K562 (cell line): ENCODE measurements at regions not wholly inside any gene's neighbourhood (a gene's known extent, or its start where the extent isn't known, plus 50 kb on each side); places are given as distances from the start of the nearest gene placed in this dataset.

Experiments used
- ATAC-seq: fragments of 200-7000 bp; cut with Tn5 transposase; 3 replicates; pipeline ENCODE4 v1.9.1; 2020; ENCODE audit warnings: moderate library complexity
- BruUV-seq: library from RNA; stranded (reverse); fragments of 400-500 nt; replicated peaks from 2 replicates; lab custom pipeline; 2021; lab: Mats Ljungman, UMichigan
- CTCF ChIA-PET: fragments of 300-600 bp; formaldehyde crosslinking; extraction: SDS; loops from one replicate; lab custom pipeline; 2021; ENCODE audit warnings: low intra/inter-chr PET ratio; lab: Yijun Ruan, JAX
- POLR2A ChIA-PET: fragments of 300-600, 350-650 bp; sonication (Branson Sonifier 250); formaldehyde crosslinking; extraction: SDS; loops from one replicate; lab custom pipeline; 2021; ENCODE audit warnings: antibody characterized with exemption, inconsistent platforms; lab: Yijun Ruan, JAX
- DNase-seq, 4 experiments: peaks; one replicate each; pipeline versions ENCODE4 v3.0.0 to v3.0.0-alpha.2; 2011 to 2018; ENCODE audit warnings: low spot score in 3 of 4, mixed read lengths in 3 of 4; ENCODE audit errors: extremely low read depth in 1 of 4
- FAIRE-seq: peaks from 2 replicates; lab custom pipeline; 2011; peaks lifted over from hg19 to GRCh38; lab: Jason Lieb, UNC
- H2AFZ ChIP-seq: 2 replicates; pipeline ENCODE4 v1.6.0; 2011; ENCODE audit warnings: low read depth, low read length, control low read depth, inconsistent platforms
- H3K27ac ChIP-seq: fragments of 200-600 bp; 3 replicates; pipeline ENCODE4 v1.8.0; 2011; ENCODE audit warnings: low read depth, mild to moderate bottlenecking, control low read depth, inconsistent platforms, low read length, moderate library complexity, mixed read lengths; ENCODE audit errors: extremely low read depth
- H3K27me3 ChIP-seq, 2 experiments: fragments of 300-600 bp in 1 of 2; 2 replicates in 1 of 2; 3 replicates in 1 of 2; pipeline versions ENCODE4 v1.6.0 to v1.8.0; 2011; ENCODE audit warnings: inconsistent platforms in 2 of 2, low read length in 2 of 2, mild to moderate bottlenecking in 1 of 2, mixed read lengths in 1 of 2, moderate library complexity in 1 of 2; ENCODE audit not compliant: control insufficient read depth in 2 of 2, insufficient read depth in 2 of 2
- H3K36me3 ChIP-seq: fragments of 300-600 bp; 3 replicates; pipeline ENCODE4 v1.8.0; 2011; ENCODE audit warnings: mild to moderate bottlenecking, low read length, inconsistent platforms; ENCODE audit not compliant: control insufficient read depth, insufficient read depth
- H3K4me1 ChIP-seq, 2 experiments: fragments of 200-600 bp in 1 of 2; replicated peaks in 1 of 2; 2 replicates in 1 of 2; 3 replicates in 1 of 2; pipeline versions ENCODE4 v1.5.1 to v1.8.0; 2011; ENCODE audit warnings: inconsistent platforms in 2 of 2, low read length in 2 of 2, mild to moderate bottlenecking in 1 of 2, mixed read lengths in 1 of 2, moderate library complexity in 1 of 2; ENCODE audit not compliant: control insufficient read depth in 2 of 2, insufficient read depth in 2 of 2
- H3K4me2 ChIP-seq: 2 replicates; pipeline ENCODE4 v1.6.1; 2011; ENCODE audit warnings: low read length, control low read depth, inconsistent platforms, mixed read lengths; ENCODE audit not compliant: insufficient read depth
- H3K4me3 ChIP-seq: fragments of 200-600 bp; sonication (generic), shearing (Covaris generic); 2 replicates; pipeline ENCODE4 v1.5.1; 2016; ENCODE audit warnings: control low read depth, inconsistent platforms
- H3K79me2 ChIP-seq: fragments of 200-600 bp; 3 replicates; pipeline ENCODE4 v1.8.0; 2011; ENCODE audit warnings: low read length, inconsistent platforms; ENCODE audit not compliant: control insufficient read depth, insufficient read depth
- H3K9ac ChIP-seq, 2 experiments: 2 replicates each; pipeline versions ENCODE4 v1.6.0 to v1.6.1; 2011; ENCODE audit warnings: low read depth in 2 of 2, low read length in 2 of 2, control low read depth in 1 of 2, inconsistent platforms in 1 of 2, mild to moderate bottlenecking in 1 of 2, mixed read lengths in 1 of 2; ENCODE audit not compliant: insufficient read depth in 1 of 2
- H3K9me1 ChIP-seq: one replicate; pipeline ENCODE4 v1.6.0; 2011; ENCODE audit warnings: inconsistent platforms, mild to moderate bottlenecking, low read length, moderate library complexity; ENCODE audit not compliant: control insufficient read depth, insufficient read depth
- H3K9me3 ChIP-seq: replicated peaks from 2 replicates; pipeline ENCODE4 v1.5.1; 2011; ENCODE audit warnings: low read depth, low read length, inconsistent platforms; ENCODE audit not compliant: control insufficient read depth, insufficient read depth
- H4K20me1 ChIP-seq: replicated peaks from 2 replicates; pipeline ENCODE4 v1.6.1; 2011; ENCODE audit warnings: low read length, inconsistent platforms, mixed read lengths; ENCODE audit not compliant: control insufficient read depth, insufficient read depth
- BCOR ChIP-seq: fragments of 450-650 bp; IDR thresholded peaks from 2 replicates; pipeline ENCODE4 v1.6.1; 2016
- BRF2 ChIP-seq: IDR thresholded peaks from 3 replicates; pipeline ENCODE4 v1.6.1; 2011; ENCODE audit warnings: borderline replicate concordance, mild to moderate bottlenecking; ENCODE audit not compliant: insufficient read length, insufficient read depth
- CEBPG ChIP-seq, 3 experiments: fragments of 200-800 bp in 1 of 3; sonication (Bioruptor generic) in 1 of 3; sonication (generic) in 1 of 3; formaldehyde crosslinking in 1 of 3; IDR thresholded peaks in 2 of 3; conservative IDR thresholded peaks in 1 of 3; 2 replicates each; pipeline versions ENCODE4 v1.6.1 to v1.8.0; 2016 to 2022; ENCODE audit warnings: missing compliant biosample characterization in 2 of 3, missing genetic modification characterization in 2 of 3, mild to moderate bottlenecking in 1 of 3, missing genetic modification reagents in 1 of 3
- E2F4 ChIP-seq: sonication (generic); formaldehyde crosslinking; IDR thresholded peaks from 2 replicates; pipeline ENCODE4 v1.8.0; 2022; ENCODE audit warnings: mild to moderate bottlenecking, low read depth, missing genetic modification reagents
- GTF2A2 ChIP-seq: IDR thresholded peaks from 2 replicates; pipeline ENCODE4 v1.6.1; 2016; ENCODE audit warnings: mild to moderate bottlenecking, missing genetic modification characterization, missing compliant biosample characterization
- ID3 ChIP-seq, 2 experiments: fragments of 250-450 bp in 1 of 2; fragments of 450-650 bp in 1 of 2; sonication (Bioruptor Pico) in 1 of 2; IDR thresholded peaks; 2 replicates each; pipeline versions ENCODE4 v1.6.1 to v1.8.0; 2016 to 2021; ENCODE audit warnings: mild to moderate bottlenecking in 2 of 2, moderate library complexity in 2 of 2, missing compliant biosample characterization in 1 of 2, missing genetic modification characterization in 1 of 2
- JUND ChIP-seq, 2 experiments: IDR thresholded peaks; 2 replicates in 1 of 2; 3 replicates in 1 of 2; pipeline ENCODE4 v1.6.1; 2011; ENCODE audit warnings: borderline replicate concordance in 2 of 2, low read depth in 2 of 2, low read length in 2 of 2, improper control_type of control experiment in 1 of 2, missing biosample characterization in 1 of 2, missing genetic modification characterization in 1 of 2, missing genetic modification reagents in 1 of 2
- TAF15 ChIP-seq: fragments of 200-400 bp; formaldehyde crosslinking; IDR thresholded peaks from 2 replicates; pipeline ENCODE4 v1.6.1; 2017; ENCODE audit warnings: mild to moderate bottlenecking, low read depth, low read length, moderate library complexity
- USF2 ChIP-seq: sonication (generic); formaldehyde crosslinking; IDR thresholded peaks from 2 replicates; pipeline ENCODE4 v1.5.0; 2020; ENCODE audit warnings: missing genetic modification reagents
- WGBS: fragments of 100-300 bp; shearing (Covaris generic); methylation state at CpG from one replicate; pipeline ENCODE4 v1.1.6; 2016; ENCODE audit warnings: low coverage, mixed read lengths; ENCODE audit not compliant: insufficient coverage; ENCODE audit errors: missing lambda C conversion rate; 5-methylcytosine and 5-hydroxymethylcytosine counted together
- in situ Hi-C: fragments of 300-500 bp; cut with MboI; formaldehyde crosslinking; loops from 4 replicates; pipeline ENCODE4 v1.15.0; 2018; ENCODE audit warnings: inconsistent platforms, mixed read lengths
- intact Hi-C: fragments of 100-400 bp; cut with micrococcal nuclease; formaldehyde crosslinking; loops from 2 replicates; pipeline ENCODE4 v1.14.2; 2022

GRCh38 chr15:46174122-46174521, 539.3 kb downstream of the SQOR start:
- H4K20me1 ChIP-seq, result no peaks in the 10 kb centered on the region
- in situ Hi-C loops (no loop called here), intact Hi-C loops (no loop called here)
- no peaks in the 10 kb centered on the region for H3K4me1 ChIP-seq
- H3K9ac ChIP-seq, result no peak overlapping the region
- ATAC-seq (no peak), FAIRE-seq (no peak), DNase-seq (no peak)
- TF ChIP-seq JUND (IDR thresholded peaks at IDR 0.05; ENCODE audit: borderline replicate concordance, low read depth, low read length) (no peak), JUND (tag; IDR thresholded peaks at IDR 0.05; ENCODE audit: borderline replicate concordance, low read depth, low read length) (no peak), GTF2A2 (tag) (no peak), ID3 (CRISPR knock-in tag; IDR thresholded peaks at IDR 0.05) (no peak), ID3 (tag; IDR thresholded peaks at IDR 0.05) (no peak), TAF15 (no peak), CEBPG (CRISPR knock-in tag; IDR thresholded peaks at IDR 0.05) (no peak), CEBPG (tag; conservative IDR thresholded peaks at IDR 0.05 in 1 of 2, IDR thresholded peaks at IDR 0.05 in 1 of 2) (peak in 1 of 2 experiments; percentile 63; a peak in 2 of 4 replicates), BCOR (no peak), USF2 (CRISPR knock-in tag) (no peak), BRF2 (no peak), E2F4 (CRISPR knock-in tag) (no peak)
- no peak overlapping the region for H3K4me2 ChIP-seq
- H3K27ac ChIP-seq, result no peak overlapping the region
- H3K27me3 ChIP-seq, result no peaks in the 10 kb centered on the region
- no peaks in the 10 kb centered on the region for H3K79me2 ChIP-seq
- ChIA-PET CTCF (no interaction called here), POLR2A (no interaction called here)
- 3% methylated on average over 2 of the region's 2 CpGs for WGBS
- H3K9me3 ChIP-seq, result no peaks in the 10 kb centered on the region
- H3K9me1 ChIP-seq, result no peaks in the 10 kb centered on the region
- BruUV-seq, result no TSS peak
- no peak overlapping the region for H2AFZ ChIP-seq
- no peak overlapping the region for H3K4me3 ChIP-seq
- H3K36me3 ChIP-seq, result no peaks in the 10 kb centered on the region
